GM03348 (cell line): ENCODE measurements at regions not wholly inside any gene's neighbourhood (a gene's known extent, or its start where the extent isn't known, plus 50 kb on each side); places are given as distances from the start of the nearest gene placed in this dataset.

ENCODE experiments used
- DNase-seq: peaks from one replicate; pipeline ENCODE4 v3.0.0; 2012; ENCODE audit warnings: low spot score

GRCh38 chr13:64311112-64311511 is 2895.5 kb upstream of the PCDH20 start:
- DNase-seq = no peak

- DNase-seq = peak; percentile 14
Observed at GRCh38 chr13:64305246-64305645, 2889.6 kb upstream of the PCDH20 start.

DNA sequence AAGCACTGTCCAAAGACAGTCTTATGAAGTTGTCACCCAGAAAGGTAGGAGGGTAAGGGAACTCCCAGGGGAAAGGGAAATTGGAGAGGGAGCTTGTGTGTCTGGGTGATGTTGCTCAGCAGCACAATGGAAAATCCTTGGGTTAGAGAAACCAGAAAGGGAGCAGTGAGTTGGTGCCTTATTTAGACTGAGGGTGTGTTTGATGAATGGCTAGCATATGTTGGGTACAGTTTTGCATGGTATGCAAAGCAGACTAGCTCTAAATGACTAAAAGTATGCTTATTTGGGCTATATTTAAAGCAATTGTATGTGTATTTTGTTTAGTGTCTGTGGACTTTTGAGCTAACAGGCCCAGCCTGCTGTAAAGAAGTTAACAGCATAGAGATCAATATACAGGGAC is 2884.6 kb upstream of the PCDH20 start:
- DNase-seq = no peak

GRCh38 chr13:64293923-64294322 is 2878.3 kb upstream of the PCDH20 start:
- peak; percentile 3 for DNase-seq

DNA sequence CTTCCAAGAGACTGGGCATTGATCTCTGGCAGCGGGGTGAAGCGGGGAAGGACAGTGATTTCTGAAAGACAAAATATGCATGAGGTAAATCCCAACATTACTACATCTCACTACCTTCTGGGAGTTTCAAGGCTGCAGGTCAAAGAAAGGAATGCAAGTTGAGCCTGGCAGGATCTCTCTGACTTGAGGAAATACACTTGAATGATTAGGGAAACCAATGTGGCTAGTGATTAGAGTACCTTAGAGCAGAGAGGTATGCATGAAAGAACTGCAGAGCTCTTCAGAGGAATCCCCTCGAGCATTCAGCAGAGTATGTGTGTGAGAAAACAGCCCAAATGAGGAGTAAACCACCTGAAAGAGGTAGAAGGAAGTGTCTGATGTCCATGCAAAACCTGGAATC is 2874.1 kb upstream of the PCDH20 start:
- DNase-seq = no peak

DNA sequence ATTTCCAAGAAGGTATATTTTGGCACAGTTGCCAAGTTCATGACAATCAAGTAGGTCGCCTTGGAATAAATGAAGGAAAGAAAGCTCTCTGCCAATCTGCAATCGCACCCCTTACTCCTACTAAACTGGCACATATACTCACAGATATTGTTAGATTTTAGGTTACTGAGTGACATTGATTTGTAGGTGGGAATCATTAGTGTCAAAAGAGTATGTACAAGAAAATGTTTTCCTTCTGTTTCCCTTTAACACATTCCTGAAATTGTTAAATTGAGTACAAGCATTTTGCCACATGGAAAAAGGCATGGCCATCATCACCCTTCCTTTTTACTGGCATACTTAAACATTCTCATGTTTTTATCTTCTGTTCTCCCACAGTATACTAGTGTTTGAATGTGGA is 2868.3 kb upstream of the PCDH20 start:
- DNase-seq = no peak

DNA sequence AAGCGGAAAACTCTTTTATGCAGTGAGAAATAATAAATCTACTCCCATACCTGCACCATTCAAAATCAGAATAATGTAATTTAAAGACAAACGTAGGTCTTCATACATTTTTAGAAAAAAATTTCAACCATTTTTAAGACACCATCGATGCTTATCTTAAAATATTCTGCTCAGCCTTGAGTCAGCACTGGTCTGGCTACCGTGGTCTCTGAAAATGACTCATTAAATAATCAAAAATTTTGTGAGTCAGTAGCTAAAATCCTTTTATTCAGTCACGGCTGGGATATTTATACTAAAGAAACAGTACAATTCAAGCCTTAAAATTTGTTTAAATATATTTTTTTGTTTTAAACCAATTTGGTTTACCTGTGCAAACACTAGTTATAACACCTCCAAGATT is 2862.8 kb upstream of the PCDH20 start:
- DNase-seq = peak; percentile 42

DNA sequence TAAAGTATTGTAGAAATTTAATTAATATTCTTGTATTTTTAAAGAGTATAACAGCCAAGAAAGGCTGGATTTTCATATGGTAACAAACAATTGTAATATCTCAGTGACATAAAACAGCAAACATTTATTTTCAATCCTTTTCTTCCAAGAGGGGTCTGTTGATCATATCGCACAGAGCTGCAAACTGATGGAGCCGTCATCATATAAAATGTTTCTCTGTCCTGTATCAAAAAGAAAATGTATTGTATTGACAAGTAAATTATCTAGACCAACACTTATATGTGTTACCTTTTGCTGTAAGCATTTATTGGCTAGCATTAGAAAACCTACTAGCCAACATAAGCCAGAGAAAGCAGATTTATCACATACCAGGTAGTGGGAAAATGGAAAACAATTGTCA is 2861.4 kb upstream of the PCDH20 start:
- no peak for DNase-seq

- no peak for DNase-seq
Observed at GRCh38 chr13:64276232-64276631, 2860.6 kb upstream of the PCDH20 start.

- DNase-seq = no peak
Observed at GRCh38 chr13:64274481-64275217, 2859.0 kb upstream of the PCDH20 start.

DNA sequence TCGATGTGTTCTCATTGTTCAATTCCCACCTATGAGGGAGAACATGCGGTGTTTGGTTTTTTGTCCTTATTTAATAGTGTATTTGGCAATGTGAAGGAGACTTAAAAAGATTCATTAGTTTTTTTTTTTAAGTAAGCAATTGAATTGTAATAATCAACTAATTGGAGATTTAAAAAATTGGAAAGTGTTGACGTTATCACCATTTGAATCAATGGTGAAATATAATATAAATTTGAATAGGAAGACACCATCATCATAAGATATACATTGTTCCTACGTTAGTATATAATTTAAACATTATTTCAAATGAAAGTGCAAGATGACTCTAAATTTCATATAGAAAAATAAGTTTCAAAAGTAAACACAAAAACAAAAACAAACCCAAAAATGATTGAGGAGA is 2858.1 kb upstream of the PCDH20 start:
- no peak for DNase-seq

DNA sequence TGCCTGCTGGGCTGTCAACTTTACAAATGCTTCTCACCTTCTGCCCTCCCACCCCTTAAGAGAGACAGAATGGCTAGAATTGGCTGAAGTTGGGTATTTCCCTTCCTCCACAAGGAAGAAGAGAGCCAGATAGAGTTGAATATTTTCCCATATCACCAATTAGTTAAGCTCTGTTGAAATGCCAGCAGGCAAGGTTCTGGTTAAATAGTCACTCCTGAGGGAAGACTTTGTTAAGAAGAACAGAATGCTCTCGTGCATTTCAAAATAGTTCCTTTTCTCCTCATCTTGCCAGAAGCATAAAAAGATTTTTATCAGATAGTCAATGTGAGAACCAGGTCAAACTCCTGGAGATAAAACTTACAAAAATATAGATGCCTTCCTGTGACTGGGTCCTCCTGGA is 2857.0 kb upstream of the PCDH20 start:
- DNase-seq = no peak

- DNase-seq = no peak
Observed at GRCh38 chr13:64266024-64266423, 2850.4 kb upstream of the PCDH20 start.

- no peak for DNase-seq
Observed at GRCh38 chr13:64263285-64263684, 2847.6 kb upstream of the PCDH20 start.

DNA sequence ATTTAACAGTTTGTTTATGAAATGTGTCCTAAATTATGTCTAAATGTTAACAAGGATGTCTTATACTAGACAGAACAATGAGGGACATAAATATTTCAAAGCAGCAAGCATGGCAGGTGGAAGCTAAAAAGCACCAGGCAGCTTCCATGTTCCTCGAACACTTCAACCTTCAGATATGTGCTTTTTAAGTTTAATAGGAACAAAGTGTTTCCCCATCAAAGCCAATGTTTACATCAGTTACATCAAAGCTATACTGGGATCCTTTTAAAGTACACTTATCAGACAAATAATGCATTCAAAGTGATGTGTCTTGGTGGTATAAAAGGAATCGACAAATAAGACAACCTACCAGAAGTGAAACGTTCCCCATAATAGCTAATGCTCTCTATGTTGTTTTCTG is 2841.1 kb upstream of the PCDH20 start:
- no peak for DNase-seq

- DNase-seq = no peak
Observed at GRCh38 chr13:64255988-64256387, 2840.3 kb upstream of the PCDH20 start.

DNA sequence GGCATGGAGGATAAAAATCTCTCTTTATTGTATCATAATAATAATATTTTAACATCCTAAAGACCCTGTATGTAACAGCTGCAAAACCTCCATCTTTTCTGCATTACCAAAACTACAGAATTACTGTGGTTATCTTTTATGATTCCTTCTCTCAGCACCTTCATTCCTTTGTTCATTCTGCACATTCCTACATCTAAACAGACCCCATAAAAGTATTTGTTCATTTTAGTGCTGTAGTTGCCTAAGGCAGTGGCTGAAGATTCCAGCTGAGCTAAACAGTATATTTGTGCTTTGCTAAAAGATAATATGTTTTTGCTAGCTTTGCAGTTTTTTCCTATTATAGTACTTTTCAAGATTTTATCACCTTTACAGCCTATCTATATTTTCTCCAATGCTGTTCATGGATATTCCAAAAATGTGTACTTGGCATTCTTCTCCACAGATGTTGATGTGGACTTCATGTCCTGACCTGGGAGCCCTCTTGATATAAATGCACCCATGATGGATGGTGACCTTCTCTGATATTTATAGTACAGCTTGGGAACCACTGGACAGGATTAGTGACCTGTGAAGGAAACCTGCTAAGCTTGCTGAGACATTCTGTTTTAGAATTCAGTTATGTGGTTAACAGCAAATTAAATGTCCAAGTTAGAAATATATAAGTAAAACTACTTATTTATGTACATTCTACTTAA is 2832.9 kb upstream of the PCDH20 start:
- peak; percentile 14 for DNase-seq

GRCh38 chr13:64239372-64239771 is 2823.7 kb upstream of the PCDH20 start:
- peak; percentile 58 for DNase-seq

GRCh38 chr13:64234255-64234654 is 2818.6 kb upstream of the PCDH20 start:
- peak; percentile 23 for DNase-seq

- no peak for DNase-seq
Observed at GRCh38 chr13:64223016-64223415, 2807.4 kb upstream of the PCDH20 start.

DNA sequence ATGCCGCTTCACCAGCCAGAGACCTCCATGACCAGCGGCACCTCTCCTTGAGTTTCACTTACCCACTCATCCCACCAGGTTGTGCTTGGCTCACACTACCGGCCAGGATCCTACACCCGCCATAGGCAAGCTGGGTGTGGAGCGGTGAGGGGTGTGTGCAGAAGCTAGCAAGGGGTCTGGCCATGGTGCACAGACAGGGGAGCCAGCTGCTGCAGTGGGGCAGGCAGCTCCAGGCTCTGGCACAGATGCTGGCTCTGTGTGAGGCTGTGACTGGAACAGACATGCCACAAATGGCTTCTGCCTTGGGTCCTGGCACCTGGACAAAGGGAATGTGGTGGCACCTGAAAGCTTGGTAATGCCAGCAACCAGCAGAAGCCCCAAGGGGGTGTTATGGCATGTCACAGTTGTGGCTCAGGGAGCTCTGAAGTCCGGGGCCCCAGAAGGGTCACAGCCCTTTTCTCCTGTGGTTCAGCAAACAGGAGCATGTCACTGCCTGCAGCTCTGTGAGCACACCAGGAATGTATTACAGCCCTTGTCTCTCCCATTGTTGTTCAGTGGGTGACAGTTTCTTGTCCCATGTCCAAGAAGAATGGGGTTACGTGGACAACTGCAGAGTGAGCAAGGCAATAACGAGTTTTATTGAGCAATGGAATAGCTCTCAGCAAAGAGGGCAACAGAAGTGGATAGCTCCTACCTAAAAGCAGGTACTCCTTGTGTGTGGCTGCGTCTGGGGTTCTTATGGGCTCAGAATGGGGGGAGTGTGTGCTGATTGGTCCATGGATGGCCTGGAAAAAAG is 2791.0 kb upstream of the PCDH20 start:
- no peak for DNase-seq

DNA sequence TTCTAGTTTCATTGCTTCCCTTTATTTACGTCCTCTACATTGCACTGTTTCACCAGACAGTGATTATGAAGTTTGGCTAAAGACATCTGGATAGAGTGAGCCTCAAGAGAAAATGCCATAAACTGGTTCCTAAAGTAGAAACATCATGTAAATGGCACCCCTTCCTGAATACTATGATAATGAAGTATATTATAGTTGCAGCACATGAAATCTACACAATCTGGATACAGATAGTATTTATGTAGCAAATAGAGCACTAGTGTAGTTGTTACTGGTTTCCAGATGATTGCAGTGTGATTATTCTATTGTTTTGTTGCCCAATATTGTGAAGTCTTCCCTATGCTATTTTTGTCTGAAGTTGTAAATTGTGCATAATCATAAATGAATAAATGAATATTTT is 2786.9 kb upstream of the PCDH20 start:
- DNase-seq = no peak

DNA sequence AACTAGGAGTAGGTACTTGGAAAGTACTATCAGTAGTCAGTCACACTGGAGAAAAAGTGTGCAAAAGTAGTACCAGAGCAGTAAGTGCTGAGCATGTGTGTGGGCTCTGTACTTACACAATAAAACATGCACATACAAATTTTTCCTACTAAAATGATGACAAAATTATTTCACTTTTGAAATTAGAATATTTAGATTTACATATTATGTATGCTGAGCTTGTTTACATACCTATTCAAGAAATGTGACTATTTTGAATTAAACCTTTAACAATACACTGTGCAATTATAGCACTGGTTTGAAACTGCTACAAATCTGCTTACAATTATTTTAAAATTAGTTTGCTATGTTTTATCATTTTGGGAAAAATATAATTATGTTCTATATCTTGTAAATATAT is 2781.6 kb upstream of the PCDH20 start:
- no peak for DNase-seq
